ENCODE measurements at regions not wholly inside any gene's neighbourhood (a gene's known extent, or its start where the extent isn't known, plus 50 kb on each side); places are given as distances from the start of the nearest gene placed in this dataset.

DNA sequence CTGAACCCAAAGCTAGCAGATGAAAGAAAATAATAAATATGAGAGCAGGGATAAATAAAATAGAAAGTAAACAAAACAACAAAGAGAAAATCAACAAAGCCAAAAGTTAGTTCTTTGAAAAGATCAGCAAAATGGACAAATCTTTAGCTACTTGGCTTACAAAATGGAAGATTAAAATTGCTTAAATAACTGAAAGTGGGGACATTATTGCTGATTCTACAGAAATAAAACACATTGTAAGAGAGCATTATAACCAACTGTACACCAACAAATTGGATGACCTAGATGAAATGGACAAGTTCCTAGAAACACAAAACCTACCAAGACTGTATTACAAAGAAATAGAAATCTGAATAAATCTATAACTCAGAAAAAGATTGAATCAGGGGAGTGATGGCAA is 238.3 kb upstream of the C1orf87 start:
- H3K36me3 Mint-ChIP-seq, result no peaks in the 10 kb centered on the region
- H3K9me3 Mint-ChIP-seq, result peaks cover 10% of the 10 kb centered on the region
- no peak for DNase-seq (ENCODE audit: extremely low spot score, unreplicated experiment)
- H3K4me3 Mint-ChIP-seq, result no peak overlapping the region
- TF ChIP-seq, protein P1, sequence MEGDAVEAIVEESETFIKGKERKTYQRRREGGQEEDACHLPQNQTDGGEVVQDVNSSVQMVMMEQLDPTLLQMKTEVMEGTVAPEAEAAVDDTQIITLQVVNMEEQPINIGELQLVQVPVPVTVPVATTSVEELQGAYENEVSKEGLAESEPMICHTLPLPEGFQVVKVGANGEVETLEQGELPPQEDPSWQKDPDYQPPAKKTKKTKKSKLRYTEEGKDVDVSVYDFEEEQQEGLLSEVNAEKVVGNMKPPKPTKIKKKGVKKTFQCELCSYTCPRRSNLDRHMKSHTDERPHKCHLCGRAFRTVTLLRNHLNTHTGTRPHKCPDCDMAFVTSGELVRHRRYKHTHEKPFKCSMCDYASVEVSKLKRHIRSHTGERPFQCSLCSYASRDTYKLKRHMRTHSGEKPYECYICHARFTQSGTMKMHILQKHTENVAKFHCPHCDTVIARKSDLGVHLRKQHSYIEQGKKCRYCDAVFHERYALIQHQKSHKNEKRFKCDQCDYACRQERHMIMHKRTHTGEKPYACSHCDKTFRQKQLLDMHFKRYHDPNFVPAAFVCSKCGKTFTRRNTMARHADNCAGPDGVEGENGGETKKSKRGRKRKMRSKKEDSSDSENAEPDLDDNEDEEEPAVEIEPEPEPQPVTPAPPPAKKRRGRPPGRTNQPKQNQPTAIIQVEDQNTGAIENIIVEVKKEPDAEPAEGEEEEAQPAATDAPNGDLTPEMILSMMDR (conservative IDR thresholded peaks at IDR 0.05), result no peak
- peaks cover 4% of the 10 kb centered on the region for H3K27me3 Mint-ChIP-seq
- no peaks in the 10 kb centered on the region for H3K4me1 Mint-ChIP-seq (ENCODE audit: unreplicated experiment)
- no peak overlapping the region for H3K27ac Mint-ChIP-seq

DNA sequence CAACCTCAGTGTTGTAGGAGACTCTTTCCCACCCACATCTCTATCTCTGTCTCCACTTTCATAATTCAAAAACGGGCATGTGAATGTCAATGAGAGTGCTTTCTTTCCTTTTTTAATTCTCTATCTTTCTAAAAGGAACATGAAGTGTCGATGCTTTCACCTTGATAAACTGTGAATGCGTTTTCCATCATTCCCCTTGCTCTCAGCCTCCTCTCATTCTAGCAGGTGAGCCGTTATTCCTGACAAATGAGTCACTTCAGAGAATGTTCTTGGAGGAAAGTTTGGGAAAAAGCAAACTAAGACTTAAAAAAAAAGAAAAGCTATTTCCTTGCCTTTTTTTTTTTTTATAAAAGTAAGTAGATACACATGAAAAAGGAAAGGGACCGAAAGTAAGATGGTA is 226.0 kb upstream of the C1orf87 start:
- H3K9me3 Mint-ChIP-seq, result no peaks in the 10 kb centered on the region
- no peak for DNase-seq (ENCODE audit: extremely low spot score, unreplicated experiment)
- H3K27ac Mint-ChIP-seq, result no peak overlapping the region
- no peak overlapping the region for H3K4me3 Mint-ChIP-seq
- no peaks in the 10 kb centered on the region for H3K36me3 Mint-ChIP-seq
- TF ChIP-seq, protein P1 (conservative IDR thresholded peaks at IDR 0.05), result no peak
- no peaks in the 10 kb centered on the region for H3K4me1 Mint-ChIP-seq (ENCODE audit: unreplicated experiment)
- peaks cover 17% of the 10 kb centered on the region for H3K27me3 Mint-ChIP-seq

DNA sequence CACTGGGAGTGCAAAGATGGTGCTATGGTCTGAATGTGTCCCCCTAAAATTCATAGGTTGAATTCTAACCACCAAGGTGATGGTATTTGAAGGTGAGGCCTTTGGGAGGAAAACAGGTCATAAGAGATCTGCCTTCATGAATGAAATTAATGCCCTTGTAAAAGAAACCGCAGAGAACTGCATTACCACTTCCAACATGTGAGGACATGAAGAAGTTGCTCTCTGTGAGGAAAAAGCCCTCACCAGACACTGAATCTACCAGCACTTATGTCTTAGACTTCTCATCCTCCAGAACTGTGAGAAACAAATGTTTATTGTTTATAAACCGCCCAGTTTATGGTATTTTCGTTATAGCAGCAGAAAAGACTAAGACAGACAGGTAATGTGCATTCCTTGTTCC is 224.7 kb upstream of the C1orf87 start:
- Mint-ChIP-seq H3K27ac (no peak overlapping the region), H3K9me3 (no peaks in the 10 kb centered on the region), H3K4me3 (no peak overlapping the region), H3K27me3 (peaks cover 17% of the 10 kb centered on the region), H3K4me1 (ENCODE audit: unreplicated experiment) (no peaks in the 10 kb centered on the region), H3K36me3 (no peaks in the 10 kb centered on the region)
- no peak for DNase-seq (ENCODE audit: extremely low spot score, unreplicated experiment)
- TF ChIP-seq, protein P1 (conservative IDR thresholded peaks at IDR 0.05), result no peak

DNA sequence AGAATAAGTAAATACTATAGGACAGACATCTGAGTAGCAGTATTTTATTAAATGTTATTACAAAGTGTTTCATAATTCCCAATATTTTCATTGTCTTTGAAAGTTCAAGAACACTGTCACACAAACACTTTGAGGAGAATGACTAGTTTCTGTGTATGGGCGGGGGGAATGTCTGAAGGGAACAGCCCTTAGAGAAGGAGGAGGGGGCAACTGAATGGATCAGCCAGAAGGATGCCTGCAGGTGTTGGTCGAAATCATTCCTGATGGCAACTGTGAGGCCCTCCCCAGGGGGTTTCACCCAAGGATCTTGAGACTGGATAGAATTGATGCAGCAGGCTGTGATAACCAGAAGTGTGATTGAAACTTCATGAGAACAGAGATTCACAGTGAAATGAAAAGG is 223.2 kb upstream of the C1orf87 start:
- H3K27ac Mint-ChIP-seq, result no peak overlapping the region
- H3K27me3 Mint-ChIP-seq, result peaks cover 20% of the 10 kb centered on the region
- H3K4me3 Mint-ChIP-seq, result no peak overlapping the region
- no peak for DNase-seq (ENCODE audit: extremely low spot score, unreplicated experiment)
- TF ChIP-seq, protein P1 (conservative IDR thresholded peaks at IDR 0.05), result no peak
- no peaks in the 10 kb centered on the region for H3K9me3 Mint-ChIP-seq
- no peaks in the 10 kb centered on the region for H3K36me3 Mint-ChIP-seq
- H3K4me1 Mint-ChIP-seq (ENCODE audit: unreplicated experiment), result no peaks in the 10 kb centered on the region

DNA sequence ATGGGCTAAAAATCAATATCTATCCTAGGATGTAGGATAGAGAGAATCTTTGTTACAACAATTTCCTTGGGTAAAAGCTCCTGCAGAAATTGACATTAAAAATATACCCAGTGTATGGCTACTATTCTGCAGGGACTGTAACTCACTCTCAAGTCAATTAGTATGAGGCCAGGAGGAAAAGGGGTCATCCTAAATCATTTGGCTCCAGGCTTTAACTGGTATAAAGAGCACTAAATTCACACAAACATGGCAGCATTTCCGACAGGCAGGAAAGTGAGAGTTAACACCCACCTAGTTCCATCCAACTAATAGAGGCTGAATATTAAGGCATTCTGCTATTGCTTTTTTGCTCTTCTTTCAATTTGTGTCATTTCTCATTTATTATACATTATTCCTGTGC is 218.6 kb upstream of the C1orf87 start:
- peaks cover 5% of the 10 kb centered on the region for H3K27me3 Mint-ChIP-seq
- no peak for DNase-seq (ENCODE audit: extremely low spot score, unreplicated experiment)
- no peaks in the 10 kb centered on the region for H3K4me1 Mint-ChIP-seq (ENCODE audit: unreplicated experiment)
- H3K27ac Mint-ChIP-seq, result no peak overlapping the region
- H3K36me3 Mint-ChIP-seq, result no peaks in the 10 kb centered on the region
- H3K9me3 Mint-ChIP-seq, result no peaks in the 10 kb centered on the region
- TF ChIP-seq, protein P1 (conservative IDR thresholded peaks at IDR 0.05), result no peak
- no peak overlapping the region for H3K4me3 Mint-ChIP-seq

DNA sequence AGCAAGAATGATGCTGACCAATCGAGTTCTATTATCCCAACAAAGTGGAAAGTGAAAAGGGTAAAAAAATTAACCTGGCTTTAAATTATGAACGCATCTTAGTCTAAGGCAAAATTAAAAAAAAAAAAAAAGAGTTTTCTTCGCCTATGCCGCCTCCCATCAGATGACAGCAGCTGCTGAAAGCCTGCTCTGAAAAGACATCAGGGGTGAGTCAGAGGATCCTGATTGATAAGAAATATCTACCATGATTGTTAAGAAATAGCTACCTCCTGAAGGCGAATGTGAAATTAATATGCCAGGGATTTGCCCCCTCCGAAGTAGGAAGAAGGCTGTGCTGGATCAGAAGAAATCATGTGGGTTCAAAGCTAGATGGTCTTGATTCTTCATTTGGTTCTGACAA is 216.8 kb upstream of the C1orf87 start:
- H3K36me3 Mint-ChIP-seq, result no peaks in the 10 kb centered on the region
- DNase-seq (ENCODE audit: extremely low spot score, unreplicated experiment), result no peak
- peaks cover 5% of the 10 kb centered on the region for H3K27me3 Mint-ChIP-seq
- H3K27ac Mint-ChIP-seq, result no peak overlapping the region
- H3K4me1 Mint-ChIP-seq (ENCODE audit: unreplicated experiment), result no peaks in the 10 kb centered on the region
- TF ChIP-seq, protein P1 (conservative IDR thresholded peaks at IDR 0.05), result no peak
- H3K4me3 Mint-ChIP-seq, result no peak overlapping the region
- H3K9me3 Mint-ChIP-seq, result no peaks in the 10 kb centered on the region
